ENCODE measurements at regions not wholly inside any gene's neighbourhood (a gene's known extent, or its start where the extent isn't known, plus 50 kb on each side); places are given as distances from the start of the nearest gene placed in this dataset.

DNA sequence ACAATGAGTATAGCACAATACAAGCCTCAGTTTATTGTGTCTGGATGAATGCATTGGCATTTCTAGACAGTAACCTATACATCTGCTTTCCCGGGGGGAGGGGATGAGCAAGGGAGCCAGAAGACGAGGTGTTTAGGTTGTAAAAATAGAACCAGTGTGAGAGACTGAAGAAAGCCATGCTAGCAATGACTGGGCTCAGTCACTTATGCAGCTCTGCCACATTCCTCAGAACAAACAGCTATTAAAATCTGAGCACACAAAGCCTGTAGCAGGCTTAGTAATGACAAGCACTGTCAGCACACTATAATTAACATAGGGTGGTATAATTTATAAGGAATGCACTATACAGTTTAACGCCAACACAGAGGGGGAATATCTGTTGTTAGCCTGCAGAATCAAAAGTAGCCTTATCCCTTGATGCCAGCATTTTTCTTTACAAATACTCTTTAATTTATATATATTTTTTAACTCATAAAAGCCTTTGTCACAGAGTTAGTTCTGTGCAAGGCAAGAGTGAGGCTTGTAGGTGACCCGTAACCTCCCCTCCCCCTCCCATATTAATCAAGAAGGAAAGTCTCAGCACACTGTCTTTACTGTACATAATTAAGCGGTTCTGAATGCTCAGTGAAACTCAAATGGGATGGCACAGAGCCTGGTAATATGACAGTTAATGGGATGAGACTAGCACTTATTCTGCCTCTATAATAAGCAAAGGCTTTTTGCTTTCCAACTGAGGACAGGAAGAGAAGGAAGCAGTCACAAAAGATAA, 295.4 kb downstream of the CSNK1G3 start:
- TF ChIP-seq SIN3A (IDR thresholded peaks at IDR 0.05; ENCODE audit: borderline replicate concordance, insufficient read depth, low read length) = no peak
- no peak for TF ChIP-seq TAF1 (IDR thresholded peaks at IDR 0.05; ENCODE audit: borderline replicate concordance, insufficient read depth, low read length)
- TF ChIP-seq FOXP2 (optimal IDR thresholded peaks at IDR 0.05; ENCODE audit: borderline replicate concordance, extremely low read depth, extremely low read length, insufficient read depth) = no peak
- TF ChIP-seq, protein P1, sequence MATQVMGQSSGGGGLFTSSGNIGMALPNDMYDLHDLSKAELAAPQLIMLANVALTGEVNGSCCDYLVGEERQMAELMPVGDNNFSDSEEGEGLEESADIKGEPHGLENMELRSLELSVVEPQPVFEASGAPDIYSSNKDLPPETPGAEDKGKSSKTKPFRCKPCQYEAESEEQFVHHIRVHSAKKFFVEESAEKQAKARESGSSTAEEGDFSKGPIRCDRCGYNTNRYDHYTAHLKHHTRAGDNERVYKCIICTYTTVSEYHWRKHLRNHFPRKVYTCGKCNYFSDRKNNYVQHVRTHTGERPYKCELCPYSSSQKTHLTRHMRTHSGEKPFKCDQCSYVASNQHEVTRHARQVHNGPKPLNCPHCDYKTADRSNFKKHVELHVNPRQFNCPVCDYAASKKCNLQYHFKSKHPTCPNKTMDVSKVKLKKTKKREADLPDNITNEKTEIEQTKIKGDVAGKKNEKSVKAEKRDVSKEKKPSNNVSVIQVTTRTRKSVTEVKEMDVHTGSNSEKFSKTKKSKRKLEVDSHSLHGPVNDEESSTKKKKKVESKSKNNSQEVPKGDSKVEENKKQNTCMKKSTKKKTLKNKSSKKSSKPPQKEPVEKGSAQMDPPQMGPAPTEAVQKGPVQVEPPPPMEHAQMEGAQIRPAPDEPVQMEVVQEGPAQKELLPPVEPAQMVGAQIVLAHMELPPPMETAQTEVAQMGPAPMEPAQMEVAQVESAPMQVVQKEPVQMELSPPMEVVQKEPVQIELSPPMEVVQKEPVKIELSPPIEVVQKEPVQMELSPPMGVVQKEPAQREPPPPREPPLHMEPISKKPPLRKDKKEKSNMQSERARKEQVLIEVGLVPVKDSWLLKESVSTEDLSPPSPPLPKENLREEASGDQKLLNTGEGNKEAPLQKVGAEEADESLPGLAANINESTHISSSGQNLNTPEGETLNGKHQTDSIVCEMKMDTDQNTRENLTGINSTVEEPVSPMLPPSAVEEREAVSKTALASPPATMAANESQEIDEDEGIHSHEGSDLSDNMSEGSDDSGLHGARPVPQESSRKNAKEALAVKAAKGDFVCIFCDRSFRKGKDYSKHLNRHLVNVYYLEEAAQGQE (IDR thresholded peaks at IDR 0.05; ENCODE audit: insufficient read depth in 1 of 2, low read depth in 2 of 2, low read length in 2 of 2) = no peak
- TF ChIP-seq POLR2AphosphoS5 (IDR thresholded peaks at IDR 0.05; ENCODE audit: low read depth, low read length) = no peak

DNA sequence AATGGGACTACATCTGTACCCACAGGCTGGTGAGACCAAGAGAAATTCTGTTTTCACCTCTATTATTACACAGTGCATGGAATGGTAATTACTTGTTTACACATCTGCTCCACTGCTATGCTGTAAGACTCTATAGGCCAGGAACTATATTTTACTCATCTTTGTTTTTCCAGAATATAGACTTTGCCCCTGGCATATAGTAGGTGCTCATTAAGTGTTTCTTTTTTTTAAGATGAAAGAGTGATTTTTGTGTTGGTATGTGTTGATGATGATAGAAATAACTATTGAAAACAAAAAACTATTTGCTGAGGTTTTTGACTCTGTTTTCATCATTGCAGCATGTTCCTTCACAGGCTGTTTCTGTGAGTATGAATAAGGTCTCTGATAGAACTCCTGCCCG, 294.7 kb downstream of the CSNK1G3 start:
- TF ChIP-seq SIN3A (IDR thresholded peaks at IDR 0.05; ENCODE audit: borderline replicate concordance, insufficient read depth, low read length) (no peak), TAF1 (IDR thresholded peaks at IDR 0.05; ENCODE audit: borderline replicate concordance, insufficient read depth, low read length) (no peak)

DNA sequence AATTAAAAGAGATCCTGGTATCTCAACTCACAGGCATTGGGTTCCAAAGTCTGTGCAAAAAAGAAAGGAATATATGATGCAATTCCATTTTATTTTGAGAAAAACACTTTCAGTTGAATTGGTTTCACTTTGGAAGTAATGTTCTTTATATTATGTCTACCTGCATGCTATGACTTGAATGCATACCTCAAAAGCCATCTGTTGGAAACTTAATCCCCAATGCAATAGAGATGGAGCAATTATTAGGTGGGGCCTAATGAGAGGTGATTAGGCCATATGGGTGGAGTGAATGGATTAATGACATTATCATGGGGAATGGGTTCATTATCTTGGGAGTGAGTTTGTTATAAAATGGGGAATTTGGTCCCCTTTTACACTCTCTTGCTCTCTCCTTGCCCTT, 293.3 kb downstream of the CSNK1G3 start:
- no peak for TF ChIP-seq POLR2AphosphoS5 (IDR thresholded peaks at IDR 0.05; ENCODE audit: low read depth, low read length)
- TF ChIP-seq, protein P1 (IDR thresholded peaks at IDR 0.05; ENCODE audit: insufficient read depth in 1 of 2, low read depth in 2 of 2, low read length in 2 of 2) = no peak
- no peak for TF ChIP-seq SIN3A (IDR thresholded peaks at IDR 0.05; ENCODE audit: borderline replicate concordance, insufficient read depth, low read length)
- TF ChIP-seq FOXP2 (optimal IDR thresholded peaks at IDR 0.05; ENCODE audit: borderline replicate concordance, extremely low read depth, extremely low read length, insufficient read depth) = no peak

DNA sequence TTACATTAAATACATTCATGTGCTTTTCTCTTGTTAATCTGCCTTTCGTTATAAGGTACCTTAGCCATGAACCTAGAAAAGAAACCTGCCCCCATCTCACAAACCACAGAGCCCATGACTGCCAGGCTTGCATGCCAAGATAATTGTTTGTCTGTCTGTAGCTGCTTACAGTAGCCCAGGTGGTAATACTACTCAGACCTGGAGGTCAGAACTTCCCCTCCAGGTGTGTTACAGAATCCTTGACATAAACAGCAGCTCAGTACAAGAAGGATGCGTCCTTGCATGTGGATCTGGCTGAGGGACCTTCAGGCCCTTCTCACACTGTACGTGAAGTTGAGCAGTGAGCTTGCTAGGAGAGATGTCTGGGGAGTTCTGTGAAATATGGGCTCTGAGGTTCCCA, 291.4 kb downstream of the CSNK1G3 start:
- TF ChIP-seq SIN3A (IDR thresholded peaks at IDR 0.05; ENCODE audit: borderline replicate concordance, insufficient read depth, low read length) (no peak), POLR2AphosphoS5 (IDR thresholded peaks at IDR 0.05; ENCODE audit: low read depth, low read length) (no peak), TAF1 (IDR thresholded peaks at IDR 0.05; ENCODE audit: borderline replicate concordance, insufficient read depth, low read length) (no peak)
- TF ChIP-seq, protein P1 (IDR thresholded peaks at IDR 0.05; ENCODE audit: insufficient read depth in 1 of 2, low read depth in 2 of 2, low read length in 2 of 2) = no peak

DNA sequence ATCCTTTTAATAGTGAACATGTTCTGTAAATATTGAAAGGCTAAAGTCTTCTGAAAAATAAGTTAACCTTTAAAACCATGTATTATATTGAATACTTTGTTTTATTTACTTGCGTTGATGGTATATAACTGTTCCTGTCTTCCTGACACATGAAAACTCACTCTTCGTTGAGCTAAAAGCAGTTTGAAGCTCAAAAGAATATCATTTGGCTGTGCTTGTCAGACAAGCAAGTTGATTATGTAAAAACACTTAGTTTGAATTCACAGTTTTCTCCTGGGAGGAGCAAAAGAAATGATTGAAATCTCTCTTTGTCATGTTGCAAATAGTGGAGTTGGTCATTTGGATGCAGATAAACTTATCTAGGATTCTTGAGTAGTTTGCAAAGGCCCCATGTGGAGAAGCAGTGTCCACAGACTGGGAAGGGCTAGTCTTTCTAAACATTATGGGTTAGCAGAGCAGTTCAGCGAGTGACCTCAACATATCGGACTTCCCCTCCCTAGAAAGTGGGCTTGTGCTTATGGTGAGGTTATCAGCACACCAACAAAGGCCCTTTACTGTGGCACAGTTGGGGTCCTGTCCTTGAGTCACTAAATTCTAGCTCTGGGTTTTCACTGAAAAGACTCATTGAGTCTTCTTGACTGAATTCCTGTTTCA, 290.4 kb downstream of the CSNK1G3 start:
- TF ChIP-seq SIN3A (IDR thresholded peaks at IDR 0.05; ENCODE audit: borderline replicate concordance, insufficient read depth, low read length) = no peak
- TF ChIP-seq, protein P1 (IDR thresholded peaks at IDR 0.05; ENCODE audit: insufficient read depth in 1 of 2, low read depth in 2 of 2, low read length in 2 of 2) = no peak
- no peak for TF ChIP-seq TAF1 (IDR thresholded peaks at IDR 0.05; ENCODE audit: borderline replicate concordance, insufficient read depth, low read length)
- no peak for TF ChIP-seq POLR2AphosphoS5 (IDR thresholded peaks at IDR 0.05; ENCODE audit: low read depth, low read length)
- TF ChIP-seq FOXP2 (optimal IDR thresholded peaks at IDR 0.05; ENCODE audit: borderline replicate concordance, extremely low read depth, extremely low read length, insufficient read depth) = no peak
